Ascending aorta (tissue), 2 donors: ENCODE measurements at regions not wholly inside any gene's neighbourhood (a gene's known extent, or its start where the extent isn't known, plus 50 kb on each side); places are given as distances from the start of the nearest gene placed in this dataset.

Source experiments
- DNase-seq, 2 donors: peaks; one replicate each; pipeline ENCODE4 v3.0.0-alpha.2; 2019; ENCODE audit warnings: low spot score in 2 of 2
- H3K27ac ChIP-seq, 2 donors: fragments of 200-600 bp; sonication (generic); one replicate each; pipeline ENCODE4 v1.5.1; 2016 to 2017; ENCODE audit warnings: mild to moderate bottlenecking in 1 of 2
- H3K27me3 ChIP-seq: fragments of 200-600 bp; sonication (generic); one replicate; pipeline ENCODE4 v1.5.1; 2017
- H3K36me3 ChIP-seq, 2 donors: fragments of 200-600 bp; sonication (generic); one replicate each; pipeline ENCODE4 v1.5.1; 2016
- H3K4me1 ChIP-seq, 2 donors: fragments of 200-600 bp; sonication (generic); one replicate each; pipeline ENCODE4 v1.5.1; 2016 to 2017; ENCODE audit warnings: mild to moderate bottlenecking in 1 of 2
- H3K4me3 ChIP-seq, 2 donors: fragments of 200-600 bp; sonication (generic); one replicate each; pipeline ENCODE4 v1.5.1; 2016 to 2017; ENCODE audit warnings: mild to moderate bottlenecking in 1 of 2
- H3K9me3 ChIP-seq, 2 donors: fragments of 200-600 bp; sonication (generic); one replicate each; pipeline ENCODE4 v1.5.1; 2016
- CTCF ChIP-seq, 3 experiments: fragments of 200-600 bp in 2 of 3; fragments of 450-650 bp in 1 of 3; sonication (generic) in 2 of 3; IDR thresholded peaks; one replicate each; pipeline ENCODE4 v1.5.1; 2016 to 2019; ENCODE audit warnings: antibody characterized with exemption in 3 of 3, mild to moderate bottlenecking in 1 of 3, moderate library complexity in 1 of 3
- intact Hi-C: fragments of 100-400 bp; cut with DNase I; formaldehyde crosslinking; loops from one replicate; pipeline ENCODE4 v1.15.1; 2023

GRCh38 chr2:5102823-5103222, 589.4 kb upstream of the SOX11 start:
- TF ChIP-seq CTCF (IDR thresholded peaks at IDR 0.05) = no peak

GRCh38 chr2:5111581-5111980, 580.6 kb upstream of the SOX11 start:
- Histone ChIP-seq H3K9me3 (peaks cover 0 to 7% of the 10 kb centered on the region in 2 donors), H3K36me3 (no peaks in the 10 kb centered on the region), H3K4me3 (no peak overlapping the region), H3K4me1 (no peaks in the 10 kb centered on the region), H3K27me3 (no peaks in the 10 kb centered on the region), H3K27ac (no peak overlapping the region)
- intact Hi-C loops = no loop called here
- TF ChIP-seq CTCF (IDR thresholded peaks at IDR 0.05) = no peak
- DNase-seq = no peak

More at GRCh38 chr2:5102823-5103222, 589.4 kb upstream of the SOX11 start:
- no peaks in the 10 kb centered on the region for H3K9me3 ChIP-seq
- H3K4me1 ChIP-seq = no peaks in the 10 kb centered on the region
- H3K27me3 ChIP-seq = no peaks in the 10 kb centered on the region
- intact Hi-C loops = no loop called here
- H3K36me3 ChIP-seq = no peaks in the 10 kb centered on the region
- H3K27ac ChIP-seq = no peak overlapping the region
- H3K4me3 ChIP-seq = no peak overlapping the region
- no peak for DNase-seq

- intact Hi-C loops = no loop called here
- no peak overlapping the region for H3K4me3 ChIP-seq
Measured at GRCh38 chr2:5119046-5119445, 573.1 kb upstream of the SOX11 start.

GRCh38 chr2:5121121-5121520, 571.1 kb upstream of the SOX11 start:
- no peak for TF ChIP-seq CTCF (IDR thresholded peaks at IDR 0.05)
- Histone ChIP-seq H3K27me3 (no peaks in the 10 kb centered on the region), H3K9me3 (no peaks in the 10 kb centered on the region), H3K4me1 (no peaks in the 10 kb centered on the region), H3K4me3 (no peak overlapping the region), H3K27ac (no peak overlapping the region), H3K36me3 (no peaks in the 10 kb centered on the region)
- intact Hi-C loops = no loop called here
- DNase-seq = no peak

More at GRCh38 chr2:5119046-5119445, 573.1 kb upstream of the SOX11 start:
- no peaks in the 10 kb centered on the region for H3K27me3 ChIP-seq
- DNase-seq = no peak
- H3K4me1 ChIP-seq = no peaks in the 10 kb centered on the region
- no peak for TF ChIP-seq CTCF (IDR thresholded peaks at IDR 0.05)
- H3K36me3 ChIP-seq = no peaks in the 10 kb centered on the region
- H3K9me3 ChIP-seq = no peaks in the 10 kb centered on the region
- H3K27ac ChIP-seq = no peak overlapping the region

- Histone ChIP-seq H3K9me3 (no peaks in the 10 kb centered on the region), H3K27me3 (no peaks in the 10 kb centered on the region), H3K36me3 (no peaks in the 10 kb centered on the region), H3K4me1 (no peaks in the 10 kb centered on the region), H3K27ac (no peak overlapping the region), H3K4me3 (no peak overlapping the region)
- DNase-seq = no peak
- no peak for TF ChIP-seq CTCF (IDR thresholded peaks at IDR 0.05)
- intact Hi-C loops = no loop called here
Measured at GRCh38 chr2:5121642-5122041, 570.5 kb upstream of the SOX11 start.

- H3K9me3 ChIP-seq = no peaks in the 10 kb centered on the region
- no peaks in the 10 kb centered on the region for H3K4me1 ChIP-seq
- no peak overlapping the region for H3K27ac ChIP-seq
- H3K27me3 ChIP-seq = no peaks in the 10 kb centered on the region
- no peak overlapping the region for H3K4me3 ChIP-seq
- DNase-seq = no peak
- H3K36me3 ChIP-seq = no peaks in the 10 kb centered on the region
- intact Hi-C loops = no loop called here
- no peak for TF ChIP-seq CTCF (IDR thresholded peaks at IDR 0.05)
Measured at GRCh38 chr2:5123582-5124196, 568.5 kb upstream of the SOX11 start.
